BE2C (cell line): ENCODE measurements at regions not wholly inside any gene's neighbourhood (a gene's known extent, or its start where the extent isn't known, plus 50 kb on each side); places are given as distances from the start of the nearest gene placed in this dataset.

Experiments
- DNase-seq: peaks from one replicate; pipeline ENCODE4 v3.0.0-alpha.2; 2020
- H3K27me3 ChIP-seq: fragments of 250-450 bp; sonication (Bioruptor Pico); 2 replicates; pipeline ENCODE4 v1.5.1; 2020; ENCODE audit warnings: mild to moderate bottlenecking
- H3K36me3 ChIP-seq: fragments of 250-450 bp; sonication (Bioruptor Pico); 2 replicates; pipeline ENCODE4 v1.5.1; 2020; ENCODE audit warnings: mild to moderate bottlenecking
- H3K4me1 ChIP-seq: fragments of 250-450 bp; sonication (Bioruptor Pico); 2 replicates; pipeline ENCODE4 v1.5.1; 2020
- H3K4me3 ChIP-seq: 2 replicates; pipeline ENCODE4 v1.5.1; 2011; ENCODE audit warnings: low read depth, low read length
- H3K9me3 ChIP-seq: fragments of 250-450 bp; sonication (Bioruptor Pico); 2 replicates; pipeline ENCODE4 v1.5.1; 2020
- CTCF ChIP-seq: IDR thresholded peaks from 2 replicates; pipeline ENCODE4 v1.5.1; 2012; ENCODE audit warnings: mild to moderate bottlenecking, low read depth, low read length

GRCh38 chr13:103145442-103145841, 79.2 kb upstream of the SLC10A2 start:
- H3K36me3 ChIP-seq: no peaks in the 10 kb centered on the region
- H3K4me1 ChIP-seq: peaks cover 7% of the 10 kb centered on the region; the same call in 1 of the 2 replicates
- DNase-seq: no peak
- no peaks in the 10 kb centered on the region for H3K9me3 ChIP-seq
- no peaks in the 10 kb centered on the region for H3K27me3 ChIP-seq
- no peak for TF ChIP-seq CTCF
- no peak overlapping the region for H3K4me3 ChIP-seq

- Histone ChIP-seq H3K9me3 (no peaks in the 10 kb centered on the region), H3K36me3 (no peaks in the 10 kb centered on the region), H3K4me1 (peaks cover 7% of the 10 kb centered on the region; the same call in 1 of the 2 replicates), H3K27me3 (no peaks in the 10 kb centered on the region), H3K4me3 (no peak overlapping the region)
- TF ChIP-seq CTCF: no peak
- DNase-seq: no peak
Measured at GRCh38 chr13:103143432-103143831, 77.2 kb upstream of the SLC10A2 start.

- Histone ChIP-seq H3K36me3 (no peaks in the 10 kb centered on the region), H3K27me3 (no peaks in the 10 kb centered on the region), H3K9me3 (no peaks in the 10 kb centered on the region), H3K4me1 (peaks cover 7% of the 10 kb centered on the region; the same call in 1 of the 2 replicates), H3K4me3 (no peak overlapping the region)
- no peak for DNase-seq
- no peak for TF ChIP-seq CTCF
Measured at GRCh38 chr13:103142151-103142550, 75.9 kb upstream of the SLC10A2 start.

DNA sequence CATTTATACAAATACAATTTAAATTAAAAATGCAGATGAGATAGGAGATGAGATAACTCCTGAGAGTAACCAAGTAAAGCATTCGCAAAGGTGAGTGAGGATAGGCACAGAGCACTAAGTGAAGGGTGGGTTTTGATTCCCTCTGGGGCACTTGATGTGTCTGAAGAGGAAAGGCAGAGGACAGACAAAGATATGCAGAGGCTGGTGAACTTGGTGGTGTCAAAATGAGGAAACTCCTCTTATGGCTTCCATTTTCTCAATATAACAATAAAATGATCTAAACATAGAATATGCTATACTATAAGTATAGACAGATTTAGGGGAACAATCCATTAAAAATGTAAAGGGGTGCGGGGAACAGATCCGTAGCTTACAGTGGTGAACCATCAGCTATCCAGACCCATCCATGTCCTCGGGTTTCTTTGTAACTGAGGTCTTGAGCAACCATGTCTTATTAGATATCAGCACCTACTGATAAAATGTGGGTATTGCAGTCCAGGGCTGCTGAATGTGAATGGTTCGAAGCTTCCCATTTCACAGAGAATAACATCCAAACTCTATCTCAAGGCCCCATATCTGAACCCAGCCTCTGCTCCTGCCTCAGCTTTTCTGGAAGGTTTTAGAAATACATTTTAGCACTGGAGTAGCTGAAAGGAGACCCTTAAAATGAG, 73.9 kb upstream of the SLC10A2 start:
- Histone ChIP-seq H3K4me3 (no peak overlapping the region), H3K9me3 (no peaks in the 10 kb centered on the region), H3K4me1 (peaks cover 7% of the 10 kb centered on the region; the same call in 1 of the 2 replicates), H3K27me3 (no peaks in the 10 kb centered on the region), H3K36me3 (no peaks in the 10 kb centered on the region)
- peak; percentile 61 for TF ChIP-seq CTCF
- DNase-seq: peak; percentile 10

- Histone ChIP-seq H3K9me3 (no peaks in the 10 kb centered on the region), H3K4me1 (no peaks in the 10 kb centered on the region), H3K36me3 (no peaks in the 10 kb centered on the region), H3K27me3 (peaks cover 3% of the 10 kb centered on the region; the same call in 1 of the 2 replicates), H3K4me3 (no peak overlapping the region)
- DNase-seq: no peak
- no peak for TF ChIP-seq CTCF
Measured at GRCh38 chr13:103134271-103134670, 68.1 kb upstream of the SLC10A2 start.

DNA sequence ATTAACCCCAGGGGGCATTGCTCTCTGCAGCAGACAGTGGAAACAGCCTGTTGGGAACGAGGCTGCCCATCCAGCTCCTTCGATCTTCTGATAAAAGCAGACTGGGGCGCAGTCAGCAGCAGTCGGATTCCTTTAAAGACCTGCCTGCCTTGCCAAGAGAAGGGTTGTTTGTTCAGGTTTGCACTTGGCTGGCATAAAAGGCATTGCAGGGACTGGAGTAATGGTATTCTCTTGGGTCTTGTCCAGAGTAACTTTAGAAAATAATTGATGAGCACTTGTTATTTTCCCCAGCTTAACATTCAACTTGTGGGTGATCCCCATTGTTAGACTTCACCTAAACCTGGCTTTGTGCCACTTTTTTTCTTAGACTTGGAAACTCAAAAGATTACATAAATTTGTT, 67.3 kb upstream of the SLC10A2 start:
- Histone ChIP-seq H3K4me3 (no peak overlapping the region), H3K27me3 (peaks cover 5% of the 10 kb centered on the region; the same call in 1 of the 2 replicates), H3K9me3 (no peaks in the 10 kb centered on the region), H3K4me1 (no peaks in the 10 kb centered on the region), H3K36me3 (no peaks in the 10 kb centered on the region)
- DNase-seq: no peak
- TF ChIP-seq CTCF: no peak
